ENCODE measurements at regions not wholly inside any gene's neighbourhood (a gene's known extent, or its start where the extent isn't known, plus 50 kb on each side); places are given as distances from the start of the nearest gene placed in this dataset.
"Not testable (repeated sequence)": the region's sequence is repeated elsewhere in the genome, so short reads cannot be mapped to it uniquely, and the experiment has no call there.

GRCh38 chr2:57049273-57049672 lies 865.5 kb downstream of the CCDC85A start:
- peak; percentile 71 for ATAC-seq
- H3K27me3 ChIP-seq: no peaks in the 10 kb centered on the region
- H3K9me3 ChIP-seq: no peaks in the 10 kb centered on the region
- DNase-seq: peak; percentile 7 to 37 (median 16)
- peaks cover 15% of the 10 kb centered on the region for H3K4me1 ChIP-seq
- TF ChIP-seq, protein P1, sequence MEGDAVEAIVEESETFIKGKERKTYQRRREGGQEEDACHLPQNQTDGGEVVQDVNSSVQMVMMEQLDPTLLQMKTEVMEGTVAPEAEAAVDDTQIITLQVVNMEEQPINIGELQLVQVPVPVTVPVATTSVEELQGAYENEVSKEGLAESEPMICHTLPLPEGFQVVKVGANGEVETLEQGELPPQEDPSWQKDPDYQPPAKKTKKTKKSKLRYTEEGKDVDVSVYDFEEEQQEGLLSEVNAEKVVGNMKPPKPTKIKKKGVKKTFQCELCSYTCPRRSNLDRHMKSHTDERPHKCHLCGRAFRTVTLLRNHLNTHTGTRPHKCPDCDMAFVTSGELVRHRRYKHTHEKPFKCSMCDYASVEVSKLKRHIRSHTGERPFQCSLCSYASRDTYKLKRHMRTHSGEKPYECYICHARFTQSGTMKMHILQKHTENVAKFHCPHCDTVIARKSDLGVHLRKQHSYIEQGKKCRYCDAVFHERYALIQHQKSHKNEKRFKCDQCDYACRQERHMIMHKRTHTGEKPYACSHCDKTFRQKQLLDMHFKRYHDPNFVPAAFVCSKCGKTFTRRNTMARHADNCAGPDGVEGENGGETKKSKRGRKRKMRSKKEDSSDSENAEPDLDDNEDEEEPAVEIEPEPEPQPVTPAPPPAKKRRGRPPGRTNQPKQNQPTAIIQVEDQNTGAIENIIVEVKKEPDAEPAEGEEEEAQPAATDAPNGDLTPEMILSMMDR (IDR thresholded peaks at IDR 0.05): no peak
- TF ChIP-seq POLR2A (IDR thresholded peaks at IDR 0.05): no peak
- intact Hi-C loops (cut with DNase I): no loop called here
- no peak overlapping the region for H3K27ac ChIP-seq
- H3K36me3 ChIP-seq (replicated peaks in 1 of 2; ENCODE audit: insufficient read depth in 1 of 2, low read depth in 2 of 2): no peaks in the 10 kb centered on the region
- no peak overlapping the region for H3K4me3 ChIP-seq
- 30 to 37% methylated on average over 3 of the region's 3 CpGs for WGBS, 2 donors

DNA sequence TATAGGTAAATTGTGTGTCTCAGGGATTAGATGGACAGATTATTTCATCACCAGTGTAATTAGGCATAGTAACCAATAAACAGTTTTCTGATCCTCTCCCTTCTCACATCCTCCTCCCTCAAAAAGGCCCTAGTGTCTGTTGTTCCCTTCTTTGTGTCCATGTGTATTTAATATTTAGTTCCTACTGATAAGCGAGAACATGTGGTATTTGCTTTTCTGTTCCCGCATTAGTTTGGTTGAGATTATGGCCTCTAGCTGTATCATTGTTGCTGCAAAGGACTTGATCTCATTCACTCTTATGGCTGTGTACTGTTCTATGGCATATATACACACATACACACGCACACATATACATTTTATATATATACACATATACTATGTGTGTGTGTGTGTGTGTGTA lies 866.2 kb downstream of the CCDC85A start:
- DNase-seq: no peak
- ATAC-seq: peak; percentile 50
- Histone ChIP-seq H3K36me3 (replicated peaks in 1 of 2; ENCODE audit: insufficient read depth in 1 of 2, low read depth in 2 of 2) (no peaks in the 10 kb centered on the region), H3K27me3 (no peaks in the 10 kb centered on the region), H3K4me1 (peaks cover 15% of the 10 kb centered on the region), H3K9me3 (no peaks in the 10 kb centered on the region), H3K4me3 (no peak overlapping the region), H3K27ac (no peak overlapping the region)
- intact Hi-C loops (cut with DNase I): no loop called here
- no peak for TF ChIP-seq POLR2A (IDR thresholded peaks at IDR 0.05)
- TF ChIP-seq, protein P1 (IDR thresholded peaks at IDR 0.05): no peak
- 45 to 49% methylated on average over 3 of the region's 3 CpGs for WGBS, 2 donors

- WGBS, 2 donors: 56 to 57% methylated on average over 1 of the region's 1 CpG
- ATAC-seq; DNase-seq; H3K9me3 ChIP-seq; H3K4me3 ChIP-seq; H3K36me3 ChIP-seq (replicated peaks in 1 of 2; ENCODE audit: insufficient read depth in 1 of 2, low read depth in 2 of 2); H3K27me3 ChIP-seq; H3K4me1 ChIP-seq; H3K27ac ChIP-seq; intact Hi-C loops (cut with DNase I): not testable (repeated sequence)
Observed at GRCh38 chr2:57066301-57066700, 882.5 kb downstream of the CCDC85A start.

DNA sequence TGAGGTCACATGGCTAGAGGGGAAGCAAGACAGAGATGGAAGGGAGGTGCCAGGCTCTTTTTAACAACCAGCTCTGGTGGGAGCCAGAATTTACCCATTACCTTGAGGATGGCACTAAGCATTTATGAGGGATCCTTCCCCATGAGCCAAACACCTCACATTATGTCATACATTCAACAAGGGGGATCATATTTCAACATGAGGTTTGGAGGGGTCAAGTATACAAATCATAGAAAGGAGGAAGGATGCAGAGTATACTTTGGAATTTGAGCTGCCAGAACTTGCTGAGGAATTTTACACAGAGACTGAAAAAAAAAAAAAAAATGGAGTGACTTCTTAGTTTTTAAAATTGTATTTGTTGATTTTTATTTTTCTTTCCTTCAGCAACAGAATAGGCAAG lies 891.4 kb downstream of the CCDC85A start:
- no peaks in the 10 kb centered on the region for H3K36me3 ChIP-seq (replicated peaks in 1 of 2; ENCODE audit: insufficient read depth in 1 of 2, low read depth in 2 of 2)
- no peaks in the 10 kb centered on the region for H3K27me3 ChIP-seq
- no peak overlapping the region for H3K4me3 ChIP-seq
- no peaks in the 10 kb centered on the region for H3K9me3 ChIP-seq
- ATAC-seq (no peak), DNase-seq (no peak)
- TF ChIP-seq, protein P1 (IDR thresholded peaks at IDR 0.05): no peak
- no peak for TF ChIP-seq POLR2A (IDR thresholded peaks at IDR 0.05)
- no peak overlapping the region for H3K27ac ChIP-seq
- H3K4me1 ChIP-seq: no peaks in the 10 kb centered on the region
- intact Hi-C loops (cut with DNase I): no loop called here

DNA sequence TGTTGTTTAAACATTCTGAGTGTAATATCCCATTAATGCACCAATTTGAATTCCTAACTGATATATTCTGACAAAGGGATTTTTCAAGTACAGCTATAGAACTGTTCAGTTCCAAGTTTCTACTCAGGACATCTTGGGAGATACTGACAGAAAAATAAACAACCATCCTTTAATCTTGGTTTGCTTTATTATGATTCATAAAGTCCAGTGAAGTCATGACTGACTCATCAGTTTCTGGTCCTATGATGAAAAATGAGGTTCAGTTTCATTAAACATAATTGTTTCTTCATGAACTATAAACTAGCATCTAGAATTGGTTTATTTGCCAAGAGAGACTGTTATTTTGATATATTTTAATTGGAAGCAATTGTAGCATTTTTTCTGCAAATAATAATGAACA lies 896.2 kb downstream of the CCDC85A start:
- no peak for DNase-seq
- no peaks in the 10 kb centered on the region for H3K27me3 ChIP-seq
- intact Hi-C loops (cut with DNase I): no loop called here
- no peaks in the 10 kb centered on the region for H3K4me1 ChIP-seq
- no peak overlapping the region for H3K4me3 ChIP-seq
- H3K27ac ChIP-seq: no peak overlapping the region
- no peak for ATAC-seq
- no peaks in the 10 kb centered on the region for H3K9me3 ChIP-seq
- H3K36me3 ChIP-seq (replicated peaks in 1 of 2; ENCODE audit: insufficient read depth in 1 of 2, low read depth in 2 of 2): no peaks in the 10 kb centered on the region
- TF ChIP-seq POLR2A (IDR thresholded peaks at IDR 0.05): no peak
- TF ChIP-seq, protein P1 (IDR thresholded peaks at IDR 0.05): no peak
